HL-60 (cell line): ENCODE measurements at regions not wholly inside any gene's neighbourhood (a gene's known extent, or its start where the extent isn't known, plus 50 kb on each side); places are given as distances from the start of the nearest gene placed in this dataset.
A peak's percentile ranks its signal among the peaks of the same experiment; 100 is the strongest.

Experiments
- DNase-seq, 2 experiments: peaks; one replicate each; pipeline ENCODE4 v3.0.0-alpha.2; 2010 to 2020; ENCODE audit warnings: low read depth in 1 of 2, low spot score in 1 of 2
- H3K27ac ChIP-seq: fragments of 250-450 bp; sonication (Bioruptor Pico); replicated peaks from 2 replicates; pipeline ENCODE4 v1.5.1; 2020; ENCODE audit warnings: mild to moderate bottlenecking, moderate library complexity
- H3K27me3 ChIP-seq: fragments of 250-450 bp; sonication (Bioruptor Pico); 2 replicates; pipeline ENCODE4 v1.5.1; 2021; ENCODE audit warnings: mild to moderate bottlenecking, moderate library complexity; ENCODE audit not compliant: insufficient read depth, poor library complexity, severe bottlenecking
- H3K4me3 ChIP-seq: replicated peaks from 2 replicates; pipeline ENCODE4 v1.5.1; 2011; ENCODE audit warnings: mild to moderate bottlenecking, control low read depth, low read length; ENCODE audit not compliant: insufficient read depth
- CTCF ChIP-seq: IDR thresholded peaks from one replicate; pipeline ENCODE4 v1.5.1; 2011; ENCODE audit warnings: low read length, control low read depth, inconsistent platforms; ENCODE audit not compliant: insufficient read depth
- GABPA ChIP-seq: IDR thresholded peaks from 2 replicates; pipeline ENCODE4 v1.6.1; 2012; ENCODE audit warnings: low read depth
- POLR2AphosphoS5 ChIP-seq: IDR thresholded peaks from 2 replicates; pipeline ENCODE4 v1.6.1; 2012; ENCODE audit warnings: low read depth
- REST ChIP-seq: IDR thresholded peaks from 2 replicates; pipeline ENCODE4 v1.6.1; 2012; ENCODE audit warnings: low read depth; ENCODE audit not compliant: insufficient replicate concordance
- SPI1 ChIP-seq: IDR thresholded peaks from 2 replicates; pipeline ENCODE4 v1.6.1; 2012; ENCODE audit warnings: low read depth, mild to moderate bottlenecking, borderline replicate concordance

- no peaks in the 10 kb centered on the region for H3K27me3 ChIP-seq
- no peak overlapping the region for H3K4me3 ChIP-seq
- no peak overlapping the region for H3K27ac ChIP-seq
- no peak for DNase-seq
- TF ChIP-seq GABPA = no peak
- no peak for TF ChIP-seq CTCF
- no peak for TF ChIP-seq SPI1
- TF ChIP-seq POLR2AphosphoS5 = no peak
These were observed 450.4 kb downstream of the MFSD1 start for GRCh38 chr3:159252274-159252673.

- peak; percentile 21 to 28 for DNase-seq
- no peaks in the 10 kb centered on the region for H3K27me3 ChIP-seq
- no peak overlapping the region for H3K4me3 ChIP-seq
- H3K27ac ChIP-seq = no peak overlapping the region
- TF ChIP-seq CTCF (peak; percentile 47), GABPA (no peak), SPI1 (no peak), POLR2AphosphoS5 (no peak), REST (no peak)
These were observed 451.0 kb downstream of the MFSD1 start for GRCh38 chr3:159252772-159253384.

- no peak overlapping the region for H3K4me3 ChIP-seq
- no peak for TF ChIP-seq CTCF
- no peak for TF ChIP-seq POLR2AphosphoS5
- TF ChIP-seq SPI1 = no peak
- TF ChIP-seq REST = no peak
- TF ChIP-seq GABPA = no peak
- DNase-seq = no peak
- H3K27ac ChIP-seq = no peak overlapping the region
- no peaks in the 10 kb centered on the region for H3K27me3 ChIP-seq
These were observed 452.0 kb downstream of the MFSD1 start for GRCh38 chr3:159253860-159254259.

GRCh38 chr3:159257954-159258353 lies 456.1 kb downstream of the MFSD1 start:
- TF ChIP-seq POLR2AphosphoS5 (no peak), CTCF (no peak), REST (no peak), SPI1 (no peak), GABPA (no peak)

More at GRCh38 chr3:159257954-159258353, 456.1 kb downstream of the MFSD1 start:
- Histone ChIP-seq H3K4me3 (no peak overlapping the region), H3K27ac (no peak overlapping the region), H3K27me3 (peaks cover 5% of the 10 kb centered on the region)
- DNase-seq = no peak
